H4 (cell line): ENCODE measurements at regions not wholly inside any gene's neighbourhood (a gene's known extent, or its start where the extent isn't known, plus 50 kb on each side); places are given as distances from the start of the nearest gene placed in this dataset.

Experiments used
- DNase-seq: peaks from one replicate; pipeline ENCODE4 v3.0.0-alpha.2; 2015; ENCODE audit warnings: low spot score

- no peak for DNase-seq
Measured at GRCh38 chr3:83513677-83514076, 1445.1 kb upstream of the CADM2 start.

DNA sequence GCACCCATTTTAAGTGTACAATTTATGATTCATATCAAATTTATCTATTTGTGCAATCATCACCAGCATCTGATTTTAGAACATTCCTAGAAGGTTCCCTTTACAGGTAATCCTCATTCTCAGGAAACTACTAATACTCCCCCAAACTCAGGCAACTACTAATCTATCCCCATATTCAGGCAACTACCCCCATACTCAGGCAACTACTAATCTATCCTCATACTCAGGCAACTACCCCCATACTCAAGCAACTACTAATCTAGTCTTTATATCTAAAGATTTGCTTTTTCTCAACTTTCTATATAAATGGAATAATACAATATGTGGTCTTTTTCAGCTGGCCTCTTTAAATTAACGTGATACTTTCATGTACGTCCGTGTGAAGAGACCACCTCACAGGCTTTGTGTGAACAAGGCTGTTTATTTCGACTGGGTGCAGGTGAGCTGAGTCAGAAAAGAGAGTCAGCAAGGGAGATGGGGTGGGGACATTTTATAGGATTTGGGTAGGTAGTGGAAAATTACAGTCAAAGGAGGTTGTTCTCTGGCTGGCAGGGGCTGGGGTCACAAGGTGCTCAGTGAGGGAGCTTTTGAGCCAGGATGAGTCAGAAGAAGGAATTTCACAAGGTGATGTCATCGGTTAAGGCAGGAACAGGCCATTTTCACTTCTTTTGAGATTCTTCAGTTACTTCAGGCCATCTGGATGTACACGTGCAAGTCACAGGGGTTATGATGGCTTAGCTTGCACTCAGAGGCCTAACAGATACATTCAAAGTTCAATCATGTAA is 1444.5 kb upstream of the CADM2 start:
- peak; percentile 24 for DNase-seq

GRCh38 chr3:83515123-83515522 is 1443.7 kb upstream of the CADM2 start:
- no peak for DNase-seq

DNA sequence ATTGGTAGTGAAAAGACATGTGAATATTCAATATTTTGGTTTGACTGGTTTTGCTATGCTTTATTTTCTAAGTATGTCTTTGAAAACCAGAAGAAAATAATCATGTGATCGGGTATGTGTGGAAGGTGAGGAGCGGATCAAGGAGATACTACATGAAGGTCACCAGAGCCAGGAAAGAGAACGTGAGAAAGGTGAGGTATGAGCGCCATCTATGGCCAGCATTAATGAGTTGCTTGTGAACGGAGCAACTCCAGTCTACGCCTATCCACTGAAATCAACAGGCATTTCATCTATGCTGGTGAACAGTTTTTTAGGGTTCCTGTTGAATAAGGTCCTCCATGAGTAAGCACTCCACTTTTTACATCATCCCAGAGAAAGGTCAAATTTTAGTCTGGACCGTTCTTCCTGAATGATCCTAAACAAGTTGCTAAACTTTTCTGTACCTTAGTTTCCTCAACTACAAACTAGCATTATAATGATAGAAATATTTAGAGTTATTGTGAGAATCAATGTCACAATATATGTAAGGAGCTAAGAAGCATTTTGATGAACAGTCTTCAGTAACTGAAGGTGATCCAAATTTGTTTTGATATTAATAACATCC is 1435.2 kb upstream of the CADM2 start:
- peak; percentile 47 for DNase-seq

DNA sequence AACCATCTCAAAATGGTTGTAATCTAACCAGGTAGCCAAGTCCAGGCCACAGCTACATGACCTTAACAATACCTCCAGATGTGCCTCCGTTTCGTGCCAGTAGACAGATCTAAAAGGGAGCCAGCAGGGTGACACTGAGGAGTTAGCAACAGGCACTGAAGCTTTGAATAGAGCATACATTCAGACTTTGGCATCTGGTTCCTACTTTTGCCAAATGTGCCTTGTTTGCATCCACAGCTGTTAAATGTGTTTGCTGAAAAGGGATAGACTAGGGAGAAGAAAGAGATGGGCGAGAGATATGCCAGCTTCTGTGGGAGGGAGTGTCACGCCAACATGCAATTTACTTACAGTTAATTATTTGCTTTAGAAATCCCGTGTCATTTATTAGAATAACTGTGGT is 1433.9 kb upstream of the CADM2 start:
- DNase-seq: no peak

GRCh38 chr3:83559082-83559481 is 1399.7 kb upstream of the CADM2 start:
- DNase-seq: no peak

DNA sequence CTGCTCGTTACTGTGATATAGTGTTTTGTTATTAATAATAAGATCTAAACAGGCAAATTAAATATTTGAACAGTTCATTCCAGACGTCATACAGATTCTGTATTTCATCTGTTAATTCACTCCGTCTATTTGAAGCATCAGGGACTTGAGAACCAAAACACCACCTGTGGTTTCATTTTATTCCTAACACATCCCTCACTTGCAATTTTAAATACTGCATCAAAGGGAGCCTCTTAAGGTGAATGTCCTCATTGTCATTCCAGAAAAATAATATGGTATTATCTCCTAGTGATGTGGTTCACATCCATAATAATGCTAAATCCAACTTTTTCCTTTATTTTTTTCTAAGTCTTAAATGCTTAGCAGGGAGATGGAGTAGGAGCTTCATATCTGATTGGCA is 1390.9 kb upstream of the CADM2 start:
- no peak for DNase-seq

DNA sequence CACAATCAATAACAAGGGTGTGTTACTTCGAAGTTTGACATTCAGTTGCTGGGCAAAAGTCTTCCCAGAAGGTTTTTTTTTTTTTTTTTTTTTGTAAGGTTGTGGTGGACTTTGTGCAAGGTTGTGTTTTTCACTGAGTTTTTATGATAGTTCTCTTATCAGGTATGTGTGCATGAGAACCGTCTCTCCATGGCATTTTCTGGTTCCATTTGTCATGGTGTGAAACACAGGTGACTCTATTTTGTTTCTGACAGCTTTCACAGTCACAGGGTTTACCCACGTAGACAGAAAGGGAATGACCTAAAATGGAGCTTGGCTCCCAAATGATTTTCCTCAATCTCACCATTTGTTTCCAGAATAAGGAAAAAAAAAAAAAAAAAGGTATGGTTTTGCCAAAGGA is 1377.2 kb upstream of the CADM2 start:
- no peak for DNase-seq

DNA sequence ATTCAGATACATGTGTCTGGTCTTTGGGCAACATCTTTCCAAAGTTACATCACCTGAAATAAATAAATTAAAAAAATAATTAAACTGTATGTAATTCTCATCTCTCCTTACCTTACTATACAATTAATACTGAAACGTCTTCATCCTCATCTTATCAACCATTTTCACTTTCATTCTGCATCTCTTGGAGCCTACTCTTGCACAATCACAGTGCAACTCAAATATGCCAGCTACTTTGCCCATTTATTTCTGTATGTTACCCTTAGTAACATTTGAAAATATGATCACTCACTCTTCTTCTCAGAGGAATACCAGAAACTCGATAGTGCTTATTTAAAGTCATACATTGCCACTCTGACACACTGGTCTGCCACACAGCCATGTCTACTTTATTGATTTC is 1357.1 kb upstream of the CADM2 start:
- DNase-seq: no peak

- no peak for DNase-seq
Measured at GRCh38 chr3:83622526-83622925, 1336.3 kb upstream of the CADM2 start.

GRCh38 chr3:83625261-83625660 is 1333.5 kb upstream of the CADM2 start:
- no peak for DNase-seq

DNA sequence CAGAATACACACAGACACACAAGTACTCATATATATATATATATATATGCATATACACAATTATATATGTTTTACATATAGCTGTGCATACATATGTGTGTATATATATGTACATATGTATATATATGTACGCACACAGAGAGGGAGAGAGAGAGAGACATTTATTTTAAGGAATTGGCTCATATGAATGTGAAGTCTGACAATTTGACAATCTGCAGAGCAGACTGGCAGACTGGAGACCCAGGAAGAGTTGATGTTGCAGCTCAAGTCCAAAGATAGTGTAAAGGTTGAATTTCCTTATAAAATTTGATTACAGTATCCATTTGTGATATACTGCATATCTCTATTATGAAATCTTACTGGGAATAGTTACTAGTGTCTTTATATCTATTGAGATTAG is 1330.3 kb upstream of the CADM2 start:
- DNase-seq: no peak

DNA sequence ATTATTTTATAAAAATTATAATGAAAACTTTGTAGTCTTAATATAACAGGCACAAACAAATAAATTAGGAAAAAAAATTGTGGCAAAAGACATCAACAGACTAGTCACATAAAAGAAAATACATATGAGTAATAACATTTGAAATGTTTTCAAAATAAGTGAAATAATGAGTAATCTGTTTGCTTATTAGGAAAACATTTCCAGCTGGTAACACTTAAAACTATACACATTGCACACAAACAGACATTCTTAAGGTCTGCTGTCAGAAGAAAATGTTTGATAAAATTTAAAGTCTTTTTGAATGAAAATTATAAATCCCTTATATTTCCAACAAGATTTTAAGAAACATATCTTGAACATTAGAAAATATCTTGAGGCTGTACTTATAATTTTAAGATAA is 1326.3 kb upstream of the CADM2 start:
- no peak for DNase-seq

DNA sequence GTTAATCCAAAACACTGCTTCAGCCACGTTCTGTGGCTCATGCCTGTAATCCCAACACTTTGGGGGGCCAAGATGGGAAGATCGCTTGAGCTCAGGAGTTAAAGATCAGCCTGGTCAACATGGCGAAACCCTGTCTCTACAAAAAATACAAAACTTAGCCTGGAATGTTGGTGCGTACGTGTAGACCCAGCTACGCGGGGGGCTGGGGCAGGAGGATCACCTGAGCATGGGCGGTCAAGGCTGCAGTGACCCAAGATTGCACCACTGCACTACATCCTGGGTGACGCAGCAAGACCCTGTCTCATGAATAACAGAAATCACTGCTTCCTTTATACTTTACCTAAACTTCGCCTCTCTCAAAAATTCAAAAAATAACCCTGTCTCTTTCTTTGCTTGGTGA is 1325.0 kb upstream of the CADM2 start:
- no peak for DNase-seq

GRCh38 chr3:83649692-83650091 is 1309.1 kb upstream of the CADM2 start:
- no peak for DNase-seq

- no peak for DNase-seq
Measured at GRCh38 chr3:83655083-83655482, 1303.7 kb upstream of the CADM2 start.

GRCh38 chr3:83662381-83662960 is 1296.3 kb upstream of the CADM2 start:
- no peak for DNase-seq

- no peak for DNase-seq
Measured at GRCh38 chr3:83670416-83670815, 1288.4 kb upstream of the CADM2 start.

DNA sequence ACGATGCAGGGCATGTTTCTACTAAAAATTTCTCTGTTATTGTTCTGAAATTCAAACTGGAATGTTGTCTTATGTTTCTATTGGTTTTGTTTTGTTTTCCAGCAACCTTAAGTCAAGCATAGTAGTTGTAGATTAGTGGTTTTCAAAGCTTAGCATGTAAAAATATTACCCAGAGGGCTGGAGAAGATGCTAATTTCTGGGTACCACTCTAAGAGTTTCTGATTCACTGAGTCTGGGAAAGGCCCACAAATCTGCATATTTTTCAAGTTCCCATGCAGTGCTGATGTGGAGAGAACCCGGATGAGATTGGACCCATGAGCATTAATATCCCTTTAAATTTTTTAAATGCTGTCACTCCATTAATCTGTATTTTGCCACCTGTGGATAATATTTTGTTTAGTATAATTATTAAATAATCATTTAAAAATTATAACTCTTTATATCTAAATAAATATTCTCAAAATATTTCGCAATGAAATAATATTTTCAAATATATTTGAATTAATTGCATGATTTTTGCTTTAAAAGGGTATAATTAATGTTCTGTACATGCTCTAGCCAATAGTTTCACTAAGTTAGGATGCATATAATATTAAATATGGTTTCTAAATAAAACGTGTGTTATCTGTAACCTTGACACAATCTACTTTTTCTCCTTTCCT is 1274.7 kb upstream of the CADM2 start:
- DNase-seq: no peak

DNA sequence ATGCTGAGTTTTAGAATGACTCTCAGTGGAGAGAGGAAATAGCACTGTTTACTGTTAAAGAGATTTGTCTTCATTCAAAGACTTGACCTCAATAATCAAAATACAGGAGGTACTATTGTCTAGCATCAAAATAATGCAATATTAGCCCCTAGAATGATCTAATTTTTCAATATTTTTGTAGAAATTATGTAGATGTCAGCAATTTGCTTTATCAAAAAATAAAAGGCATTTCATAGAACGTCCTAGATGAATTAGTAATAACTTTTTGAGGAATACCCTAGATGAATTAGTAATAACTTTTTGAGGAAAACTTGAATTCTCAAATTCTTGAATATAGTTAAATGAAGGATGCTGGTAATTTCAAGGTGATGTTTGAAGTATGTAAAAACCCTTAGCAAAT is 1252.1 kb upstream of the CADM2 start:
- DNase-seq: no peak

- no peak for DNase-seq
Measured at GRCh38 chr3:83715307-83715706, 1243.5 kb upstream of the CADM2 start.

GRCh38 chr3:83729576-83729975 is 1229.2 kb upstream of the CADM2 start:
- no peak for DNase-seq

GRCh38 chr3:83734656-83735055 is 1224.1 kb upstream of the CADM2 start:
- DNase-seq: no peak
